Ovary (tissue), 3 donors: ENCODE measurements at regions not wholly inside any gene's neighbourhood (a gene's known extent, or its start where the extent isn't known, plus 50 kb on each side); places are given as distances from the start of the nearest gene placed in this dataset.

Experiments
- EP300 ChIP-seq: sonication (generic); formaldehyde crosslinking; IDR thresholded peaks from one replicate; pipeline ENCODE4 v1.6.1; 2017; ENCODE audit warnings: antibody characterized with exemption
- POLR2A ChIP-seq: fragments of 450-650 bp; IDR thresholded peaks from one replicate; pipeline ENCODE4 v1.6.1; 2017; ENCODE audit warnings: antibody characterized with exemption, mild to moderate bottlenecking, moderate library complexity
- TF ChIP-seq, protein P1 (sequence below), 3 donors: fragments of 450-650 bp in 2 of 3; fragments of 200-600 bp in 1 of 3; IDR thresholded peaks; one replicate each; pipeline versions ENCODE4 v1.5.1 to v1.8.0; 2016 to 2022; ENCODE audit warnings: antibody characterized with exemption in 3 of 3, mild to moderate bottlenecking in 1 of 3
- donor health status: DM: no; HTN: no; CAD: no.

DNA sequence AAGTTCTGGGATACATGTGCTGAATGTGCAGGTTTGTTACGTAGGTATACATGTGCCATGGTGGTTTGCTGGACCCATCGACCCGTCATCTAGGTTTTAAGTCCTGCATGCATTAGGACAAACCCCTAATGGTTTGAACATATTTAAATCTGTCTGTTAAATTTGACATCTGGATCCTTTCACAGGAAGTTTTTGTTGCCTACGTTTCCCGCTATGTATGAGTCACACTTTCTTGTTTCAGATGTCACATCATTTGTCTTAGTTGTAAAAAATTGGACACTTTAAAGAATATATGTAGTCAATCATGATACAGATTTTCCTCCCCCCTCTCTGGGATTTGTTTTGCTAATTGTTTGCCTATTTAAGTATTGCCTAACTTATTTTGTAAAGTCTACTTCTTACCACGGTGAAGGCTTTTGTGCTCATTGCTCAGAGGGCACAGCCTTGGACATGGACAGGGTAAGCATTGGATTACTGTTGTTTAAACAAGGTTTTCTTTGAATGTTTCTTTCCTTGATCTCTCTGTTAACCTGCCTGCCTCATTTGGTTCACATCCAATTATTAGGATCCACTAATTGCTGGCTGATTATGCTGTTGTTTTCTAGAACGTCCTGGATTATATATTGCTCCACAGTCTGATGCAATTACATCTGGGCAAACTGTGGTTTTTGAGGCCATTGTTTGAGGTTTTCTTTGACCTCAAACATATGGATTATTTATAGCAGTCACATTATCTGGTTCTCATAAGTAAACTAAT, 1441.4 kb downstream of the AACS start:
- TF ChIP-seq, protein P1, sequence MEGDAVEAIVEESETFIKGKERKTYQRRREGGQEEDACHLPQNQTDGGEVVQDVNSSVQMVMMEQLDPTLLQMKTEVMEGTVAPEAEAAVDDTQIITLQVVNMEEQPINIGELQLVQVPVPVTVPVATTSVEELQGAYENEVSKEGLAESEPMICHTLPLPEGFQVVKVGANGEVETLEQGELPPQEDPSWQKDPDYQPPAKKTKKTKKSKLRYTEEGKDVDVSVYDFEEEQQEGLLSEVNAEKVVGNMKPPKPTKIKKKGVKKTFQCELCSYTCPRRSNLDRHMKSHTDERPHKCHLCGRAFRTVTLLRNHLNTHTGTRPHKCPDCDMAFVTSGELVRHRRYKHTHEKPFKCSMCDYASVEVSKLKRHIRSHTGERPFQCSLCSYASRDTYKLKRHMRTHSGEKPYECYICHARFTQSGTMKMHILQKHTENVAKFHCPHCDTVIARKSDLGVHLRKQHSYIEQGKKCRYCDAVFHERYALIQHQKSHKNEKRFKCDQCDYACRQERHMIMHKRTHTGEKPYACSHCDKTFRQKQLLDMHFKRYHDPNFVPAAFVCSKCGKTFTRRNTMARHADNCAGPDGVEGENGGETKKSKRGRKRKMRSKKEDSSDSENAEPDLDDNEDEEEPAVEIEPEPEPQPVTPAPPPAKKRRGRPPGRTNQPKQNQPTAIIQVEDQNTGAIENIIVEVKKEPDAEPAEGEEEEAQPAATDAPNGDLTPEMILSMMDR (IDR thresholded peaks at IDR 0.05) = no peak
- TF ChIP-seq EP300 (no peak), POLR2A (no peak)
